B cell (primary cell): ENCODE measurements at regions not wholly inside any gene's neighbourhood (a gene's known extent, or its start where the extent isn't known, plus 50 kb on each side); places are given as distances from the start of the nearest gene placed in this dataset.

Experiments
- ATAC-seq: fragments of 200-7000 bp; cut with Tn5 transposase; one replicate; pipeline ENCODE4 v1.10.0; 2021; ENCODE audit warnings: low read depth, mild to moderate bottlenecking, moderate number of reproducible peaks, moderate library complexity
- CTCF ChIA-PET: fragments of 350-600 bp; sonication (Branson Sonifier 250); formaldehyde crosslinking; loops from one replicate; lab custom pipeline; 2021; ENCODE audit warnings: antibody characterized with exemption, inconsistent platforms; lab: Charles Lee
- POLR2A ChIA-PET: fragments of 350-600 bp; sonication (Branson Sonifier 250); formaldehyde crosslinking; loops from one replicate; lab custom pipeline; 2021; ENCODE audit warnings: antibody characterized with exemption; lab: Charles Lee
- DNase-seq: peaks from one replicate; pipeline ENCODE4 v3.0.0; 2013
- H2AFZ ChIP-seq: 2 replicates; pipeline ENCODE4 v1.6.1; 2012; ENCODE audit warnings: mild to moderate bottlenecking, low read depth, low read length; ENCODE audit not compliant: insufficient read depth, poor library complexity, severe bottlenecking
- H3K27ac ChIP-seq, 2 donors: 1 replicate in 1 of 2; 2 replicates in 1 of 2; pipeline ENCODE4 v1.5.1; 2012 to 2013; ENCODE audit warnings: low read length in 2 of 2, mild to moderate bottlenecking in 2 of 2, moderate library complexity in 1 of 2
- H3K27me3 ChIP-seq, 4 experiments: fragments of 200-600 bp in 1 of 4; sonication (generic) in 1 of 4; replicated peaks in 1 of 4; 1 replicate in 2 of 4; 2 replicates in 2 of 4; pipeline versions ENCODE4 v1.6.1 to v1.7.0; 2013 to 2016; ENCODE audit warnings: low read length in 3 of 4, mild to moderate bottlenecking in 2 of 4, mixed read lengths in 1 of 4, moderate library complexity in 1 of 4; ENCODE audit not compliant: insufficient read depth in 4 of 4, control insufficient read depth in 3 of 4; ENCODE audit errors: control extremely low read depth in 1 of 4
- H3K36me3 ChIP-seq, 2 experiments: replicated peaks in 1 of 2; 1 replicate in 1 of 2; 2 replicates in 1 of 2; pipeline versions ENCODE4 v1.6.1 to v1.7.1; 2013; ENCODE audit warnings: low read length in 1 of 2; ENCODE audit not compliant: insufficient read depth in 2 of 2, control insufficient read depth in 1 of 2; ENCODE audit errors: control extremely low read depth in 1 of 2, extremely low read depth in 1 of 2
- H3K4me1 ChIP-seq, 2 donors: fragments of 200-600 bp in 1 of 2; sonication (generic) in 1 of 2; 1 replicate in 1 of 2; 2 replicates in 1 of 2; pipeline versions ENCODE4 v1.5.1 to v1.6.1; 2013 to 2017; ENCODE audit warnings: low read length in 2 of 2; ENCODE audit not compliant: control insufficient read depth in 2 of 2, insufficient read depth in 2 of 2
- H3K4me2 ChIP-seq: replicated peaks from 2 replicates; pipeline ENCODE3; 2012; ENCODE audit warnings: mild to moderate bottlenecking, low read depth, low read length; ENCODE audit not compliant: poor library complexity, severe bottlenecking
- H3K4me3 ChIP-seq, 5 experiments: fragments of 200-600 bp in 1 of 5; sonication (generic) in 1 of 5; 1 replicate in 3 of 5; 2 replicates in 2 of 5; pipeline versions ENCODE4 v1.5.1 to v1.7.0; 2011 to 2016; ENCODE audit warnings: low read length in 4 of 5, mild to moderate bottlenecking in 4 of 5, low read depth in 2 of 5, control low read depth in 1 of 5, moderate library complexity in 1 of 5; ENCODE audit not compliant: insufficient read depth in 1 of 5; ENCODE audit errors: control extremely low read depth in 1 of 5, extremely low read depth in 1 of 5
- H3K79me2 ChIP-seq: fragments of 200-600 bp; sonication (generic); one replicate; pipeline ENCODE4 v1.6.0; 2016; ENCODE audit warnings: low read length; ENCODE audit not compliant: control insufficient read depth, insufficient read depth
- H3K9ac ChIP-seq: fragments of 200-600 bp; sonication (generic); 2 replicates; pipeline ENCODE4 v1.6.1; 2017; ENCODE audit warnings: mild to moderate bottlenecking, low read length, moderate library complexity
- H3K9me3 ChIP-seq, 3 donors: one replicate each; pipeline versions ENCODE4 v1.6.1 to v1.7.1; 2013; ENCODE audit warnings: low read length in 2 of 3; ENCODE audit not compliant: control insufficient read depth in 2 of 3, insufficient read depth in 1 of 3; ENCODE audit errors: control extremely low read depth in 1 of 3
- H4K20me1 ChIP-seq: 2 replicates; pipeline ENCODE4 v1.6.0; 2012; ENCODE audit warnings: mild to moderate bottlenecking, low read length; ENCODE audit not compliant: insufficient read depth, control insufficient read depth, poor library complexity, severe bottlenecking
- H3K27ac Mint-ChIP-seq: one replicate; pipeline ENCODE4 v1.8.0; 2021; ENCODE audit warnings: mixed read lengths
- H3K27me3 Mint-ChIP-seq: one replicate; pipeline ENCODE4 v1.8.0; 2021; ENCODE audit warnings: mixed read lengths
- H3K4me1 Mint-ChIP-seq: one replicate; pipeline ENCODE4 v1.8.0; 2021; ENCODE audit warnings: mixed read lengths
- H3K4me3 Mint-ChIP-seq: one replicate; pipeline ENCODE4 v1.8.0; 2021; ENCODE audit warnings: mixed read lengths
- H3K9me3 Mint-ChIP-seq: one replicate; pipeline ENCODE4 v1.8.0; 2022; ENCODE audit warnings: mixed read lengths; ENCODE audit not compliant: insufficient read depth
- CTCF ChIP-seq: fragments of 200-600 bp; IDR thresholded peaks from one replicate; pipeline ENCODE4 v1.8.0; 2022; ENCODE audit warnings: antibody characterized with exemption, mild to moderate bottlenecking
- EZH2 ChIP-seq: IDR thresholded peaks from 2 replicates; pipeline ENCODE4 v1.6.1; 2012; ENCODE audit warnings: borderline replicate concordance, low read depth, mild to moderate bottlenecking, moderate library complexity, low read length; ENCODE audit not compliant: insufficient read depth, poor library complexity, severe bottlenecking
- WGBS: methylation state at CpG from one replicate; pipeline ENCODE4 v1.1.5; 2013; ENCODE audit warnings: missing lambda C conversion rate; ENCODE audit not compliant: insufficient coverage; 5-methylcytosine and 5-hydroxymethylcytosine counted together
- intact Hi-C: fragments of 100-400 bp; cut with micrococcal nuclease; formaldehyde crosslinking; loops from one replicate; pipeline ENCODE4 v1.10.0; 2022

GRCh38 chr1:58946390-58946789, 162.5 kb upstream of the JUN start:
- no peak overlapping the region for H3K4me2 ChIP-seq
- no peaks in the 10 kb centered on the region for H4K20me1 ChIP-seq
- no peak for TF ChIP-seq CTCF
- TF ChIP-seq EZH2, result no peak
- H2AFZ ChIP-seq, result no peak overlapping the region
- Mint-ChIP-seq H3K9me3 (no peaks in the 10 kb centered on the region), H3K4me1 (peaks cover 33% of the 10 kb centered on the region), H3K27ac (no peak overlapping the region), H3K27me3 (no peaks in the 10 kb centered on the region), H3K4me3 (no peak overlapping the region)
- CTCF ChIA-PET, result no interaction called here
- no peaks in the 10 kb centered on the region for H3K79me2 ChIP-seq
- H3K4me1 ChIP-seq, result peaks cover 20 to 37% of the 10 kb centered on the region in 2 donors
- H3K9ac ChIP-seq, result no peak overlapping the region
- intact Hi-C loops, result no loop called here
- no peak overlapping the region for H3K4me3 ChIP-seq
- POLR2A ChIA-PET, result no interaction called here
- no peaks in the 10 kb centered on the region for H3K9me3 ChIP-seq
- no peaks in the 10 kb centered on the region for H3K36me3 ChIP-seq
- no peak overlapping the region for H3K27ac ChIP-seq
- DNase-seq (no peak), ATAC-seq (no peak)
- H3K27me3 ChIP-seq, result no peaks in the 10 kb centered on the region
- WGBS, result no CpG with 5 or more reads among the region's 4 CpGs

GRCh38 chr1:58948671-58949070, 164.8 kb upstream of the JUN start:
- Histone ChIP-seq H3K4me2 (no peak overlapping the region), H3K27ac (no peak overlapping the region), H3K4me1 (peaks cover 0 to 21% of the 10 kb centered on the region in 2 donors), H3K27me3 (no peaks in the 10 kb centered on the region), H3K79me2 (no peaks in the 10 kb centered on the region), H3K4me3 (no peak overlapping the region), H3K36me3 (no peaks in the 10 kb centered on the region), H2AFZ (no peak overlapping the region), H3K9me3 (no peaks in the 10 kb centered on the region), H3K9ac (no peak overlapping the region), H4K20me1 (no peaks in the 10 kb centered on the region)
- intact Hi-C loops, result no loop called here
- no peak for DNase-seq
- Mint-ChIP-seq H3K9me3 (no peaks in the 10 kb centered on the region), H3K27me3 (no peaks in the 10 kb centered on the region), H3K27ac (no peak overlapping the region), H3K4me1 (peaks cover 21% of the 10 kb centered on the region), H3K4me3 (no peak overlapping the region)
- ChIA-PET POLR2A (no interaction called here), CTCF (interaction anchor here (1.6 kb wide), 1 partner anchor 19 kb away, joined by 8 read pairs; no protein-coding TSS in a partner anchor)
- no peak for ATAC-seq
- no peak for TF ChIP-seq EZH2
- no peak for TF ChIP-seq CTCF
